ENCODE measurements at regions not wholly inside any gene's neighbourhood (a gene's known extent, or its start where the extent isn't known, plus 50 kb on each side); places are given as distances from the start of the nearest gene placed in this dataset.

GRCh38 chr3:168730073-168730472, 634.3 kb upstream of the GOLIM4 start:
- DNase-seq (ENCODE audit: extremely low read depth, insufficient read length), result no peak

GRCh38 chr3:168722091-168722490, 626.4 kb upstream of the GOLIM4 start:
- no peak for DNase-seq (ENCODE audit: extremely low read depth, insufficient read length)
- H3K36me3 ChIP-seq (ENCODE audit: control insufficient read depth, insufficient read depth, low read length), result no peaks in the 10 kb centered on the region
- H3K27me3 ChIP-seq (replicated peaks; ENCODE audit: control insufficient read depth, insufficient read depth, low read length), result no peaks in the 10 kb centered on the region
- no peak for TF ChIP-seq CTCF (IDR thresholded peaks at IDR 0.05; ENCODE audit: insufficient read depth, low read length, poor library complexity, severe bottlenecking)
- no peak overlapping the region for H3K4me3 ChIP-seq (replicated peaks; ENCODE audit: low read depth, low read length)

More at GRCh38 chr3:168730073-168730472, 634.3 kb upstream of the GOLIM4 start:
- Histone ChIP-seq H3K27me3 (replicated peaks; ENCODE audit: control insufficient read depth, insufficient read depth, low read length) (no peaks in the 10 kb centered on the region), H3K4me3 (replicated peaks; ENCODE audit: low read depth, low read length) (no peak overlapping the region), H3K36me3 (ENCODE audit: control insufficient read depth, insufficient read depth, low read length) (no peaks in the 10 kb centered on the region)
- TF ChIP-seq CTCF (IDR thresholded peaks at IDR 0.05; ENCODE audit: insufficient read depth, low read length, poor library complexity, severe bottlenecking), result no peak

GRCh38 chr3:168714609-168715240, 619.0 kb upstream of the GOLIM4 start:
- TF ChIP-seq CTCF (IDR thresholded peaks at IDR 0.05; ENCODE audit: insufficient read depth, low read length, poor library complexity, severe bottlenecking), result no peak
- H3K36me3 ChIP-seq (ENCODE audit: control insufficient read depth, insufficient read depth, low read length), result no peaks in the 10 kb centered on the region
- peak; percentile 29 for DNase-seq (ENCODE audit: extremely low read depth, insufficient read length)
- H3K4me3 ChIP-seq (replicated peaks; ENCODE audit: low read depth, low read length), result no peak overlapping the region
- no peaks in the 10 kb centered on the region for H3K27me3 ChIP-seq (replicated peaks; ENCODE audit: control insufficient read depth, insufficient read depth, low read length)

GRCh38 chr3:168709073-168709472, 613.3 kb upstream of the GOLIM4 start:
- DNase-seq (ENCODE audit: extremely low read depth, insufficient read length), result no peak
- no peak overlapping the region for H3K4me3 ChIP-seq (replicated peaks; ENCODE audit: low read depth, low read length)
- no peaks in the 10 kb centered on the region for H3K27me3 ChIP-seq (replicated peaks; ENCODE audit: control insufficient read depth, insufficient read depth, low read length)
- no peak for TF ChIP-seq CTCF (IDR thresholded peaks at IDR 0.05; ENCODE audit: insufficient read depth, low read length, poor library complexity, severe bottlenecking)
- no peaks in the 10 kb centered on the region for H3K36me3 ChIP-seq (ENCODE audit: control insufficient read depth, insufficient read depth, low read length)

- TF ChIP-seq CTCF (IDR thresholded peaks at IDR 0.05; ENCODE audit: insufficient read depth, low read length, poor library complexity, severe bottlenecking), result no peak
- Histone ChIP-seq H3K36me3 (ENCODE audit: control insufficient read depth, insufficient read depth, low read length) (no peaks in the 10 kb centered on the region), H3K4me3 (replicated peaks; ENCODE audit: low read depth, low read length) (no peak overlapping the region), H3K27me3 (replicated peaks; ENCODE audit: control insufficient read depth, insufficient read depth, low read length) (no peaks in the 10 kb centered on the region)
- DNase-seq (ENCODE audit: extremely low read depth, insufficient read length), result peak; percentile 28
These were observed 612.2 kb upstream of the GOLIM4 start for GRCh38 chr3:168707900-168708299.

- Histone ChIP-seq H3K36me3 (ENCODE audit: control insufficient read depth, insufficient read depth, low read length) (no peaks in the 10 kb centered on the region), H3K27me3 (replicated peaks; ENCODE audit: control insufficient read depth, insufficient read depth, low read length) (no peaks in the 10 kb centered on the region), H3K4me3 (replicated peaks; ENCODE audit: low read depth, low read length) (no peak overlapping the region)
- DNase-seq (ENCODE audit: extremely low read depth, insufficient read length), result no peak
- no peak for TF ChIP-seq CTCF (IDR thresholded peaks at IDR 0.05; ENCODE audit: insufficient read depth, low read length, poor library complexity, severe bottlenecking)
These were observed 609.7 kb upstream of the GOLIM4 start for GRCh38 chr3:168705412-168705811.

Measured in GM06990 (cell line).